NCI-H1417 treated with DMSO at 0.1 percent for 48 hours (cell line): ENCODE measurements at regions not wholly inside any gene's neighbourhood (a gene's known extent, or its start where the extent isn't known, plus 50 kb on each side); places are given as distances from the start of the nearest gene placed in this dataset.

ENCODE experiments used
- DNase-seq: peaks from one replicate; lab custom pipeline; 2025; lab: John Stamatoyannopoulos, UW

- no peak for DNase-seq
Measured at GRCh38 chr5:68161156-68161555, 54.4 kb upstream of the PIK3R1 start.

- no peak for DNase-seq
Measured at GRCh38 chr5:68159224-68159951, 56.2 kb upstream of the PIK3R1 start.

GRCh38 chr5:68155940-68156339 lies 59.6 kb upstream of the PIK3R1 start:
- DNase-seq: no peak

- DNase-seq: no peak
Measured at GRCh38 chr5:68154119-68154857, 61.3 kb upstream of the PIK3R1 start.

GRCh38 chr5:68151812-68152211 lies 63.7 kb upstream of the PIK3R1 start:
- DNase-seq: no peak

- no peak for DNase-seq
Measured at GRCh38 chr5:68149189-68149588, 66.4 kb upstream of the PIK3R1 start.

GRCh38 chr5:68148096-68148495 lies 67.5 kb upstream of the PIK3R1 start:
- no peak for DNase-seq

- DNase-seq: no peak
Measured at GRCh38 chr5:68147659-68148058, 67.9 kb upstream of the PIK3R1 start.

GRCh38 chr5:68141494-68141893 lies 74.1 kb upstream of the PIK3R1 start:
- no peak for DNase-seq

GRCh38 chr5:68140763-68141162 lies 74.8 kb upstream of the PIK3R1 start:
- DNase-seq: no peak

GRCh38 chr5:68139611-68140441 lies 75.7 kb upstream of the PIK3R1 start:
- DNase-seq: peak; percentile 85

- no peak for DNase-seq
Measured at GRCh38 chr5:68137511-68138140, 77.9 kb upstream of the PIK3R1 start.

- DNase-seq: no peak
Measured at GRCh38 chr5:68134669-68135313, 80.8 kb upstream of the PIK3R1 start.

GRCh38 chr5:68134033-68134668 lies 81.4 kb upstream of the PIK3R1 start:
- no peak for DNase-seq

GRCh38 chr5:68130253-68130652 lies 85.3 kb upstream of the PIK3R1 start:
- DNase-seq: no peak

- DNase-seq: no peak
Measured at GRCh38 chr5:68129364-68129763, 86.2 kb upstream of the PIK3R1 start.

- no peak for DNase-seq
Measured at GRCh38 chr5:68126886-68127285, 88.7 kb upstream of the PIK3R1 start.

GRCh38 chr5:68122439-68123328 lies 92.9 kb upstream of the PIK3R1 start:
- no peak for DNase-seq

GRCh38 chr5:68116868-68117411 lies 98.6 kb upstream of the PIK3R1 start:
- no peak for DNase-seq

GRCh38 chr5:68116408-68116807 lies 99.1 kb upstream of the PIK3R1 start:
- DNase-seq: no peak
